Memory B cell (primary cell): ENCODE measurements at regions not wholly inside any gene's neighbourhood (a gene's known extent, or its start where the extent isn't known, plus 50 kb on each side); places are given as distances from the start of the nearest gene placed in this dataset.
A peak's percentile ranks its signal among the peaks of the same experiment; 100 is the strongest.
"Not testable (repeated sequence)": the region's sequence is repeated elsewhere in the genome, so short reads cannot be mapped to it uniquely, and the experiment has no call there.

Experiments
- ATAC-seq: fragments of 150-1000 bp; cut with Tn5 transposase; 2 replicates; pipeline ENCODE4 v1.10.0; 2021; ENCODE audit warnings: low read depth, mild to moderate bottlenecking, moderate library complexity
- DNase-seq, 2 donors: peaks; one replicate each; pipeline ENCODE4 v3.0.0; 2022; ENCODE audit warnings: low spot score in 2 of 2
- H3K27ac Mint-ChIP-seq: one replicate; pipeline ENCODE4 v1.8.0; 2022; ENCODE audit warnings: mild to moderate bottlenecking, moderate library complexity, mixed read lengths
- H3K27me3 Mint-ChIP-seq: one replicate; pipeline ENCODE4 v1.8.0; 2022; ENCODE audit warnings: mixed read lengths
- H3K36me3 Mint-ChIP-seq: one replicate; pipeline ENCODE4 v1.8.0; 2022; ENCODE audit warnings: mild to moderate bottlenecking, mixed read lengths
- H3K4me1 Mint-ChIP-seq: one replicate; pipeline ENCODE4 v1.8.0; 2022; ENCODE audit warnings: mixed read lengths
- H3K4me3 Mint-ChIP-seq: one replicate; pipeline ENCODE4 v1.8.0; 2022; ENCODE audit warnings: mild to moderate bottlenecking, moderate library complexity, mixed read lengths
- H3K9me3 Mint-ChIP-seq: one replicate; pipeline ENCODE4 v1.8.0; 2022; ENCODE audit warnings: mixed read lengths

DNA sequence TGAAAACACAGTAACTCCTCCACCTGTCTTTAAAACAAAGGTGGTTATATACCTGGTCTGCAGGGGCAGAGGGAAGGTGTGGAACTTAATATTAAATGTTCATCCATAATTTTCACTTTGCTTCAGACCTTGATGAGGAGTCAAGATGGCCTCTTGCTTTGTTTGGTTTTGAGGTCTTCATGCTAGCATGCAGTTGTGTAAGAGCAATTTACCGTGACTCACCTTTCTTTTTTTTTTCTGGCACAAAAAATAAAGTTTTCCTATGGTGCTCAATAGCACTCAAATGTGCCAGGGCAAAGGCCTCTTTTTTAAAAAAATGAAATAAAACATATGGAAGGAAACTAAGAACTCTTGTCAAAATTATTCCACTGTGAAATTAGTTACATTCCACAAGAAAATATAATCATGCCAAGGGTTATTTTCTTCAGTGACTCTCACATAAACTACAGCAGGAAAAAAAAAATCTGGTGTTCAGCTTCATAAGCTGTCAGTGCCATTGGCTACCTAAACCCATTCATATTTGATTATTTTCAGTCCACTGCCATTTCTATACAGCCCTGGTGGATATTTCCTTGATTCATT, 128.2 kb downstream of the SLC7A11 start:
- peak; percentile 34 for ATAC-seq
- no peak for DNase-seq
- H3K36me3 Mint-ChIP-seq = no peaks in the 10 kb centered on the region
- peaks cover 17% of the 10 kb centered on the region for H3K4me1 Mint-ChIP-seq
- H3K27ac Mint-ChIP-seq = peak overlapping the region; percentile 72
- no peaks in the 10 kb centered on the region for H3K27me3 Mint-ChIP-seq
- H3K9me3 Mint-ChIP-seq = no peaks in the 10 kb centered on the region
- no peak overlapping the region for H3K4me3 Mint-ChIP-seq

DNA sequence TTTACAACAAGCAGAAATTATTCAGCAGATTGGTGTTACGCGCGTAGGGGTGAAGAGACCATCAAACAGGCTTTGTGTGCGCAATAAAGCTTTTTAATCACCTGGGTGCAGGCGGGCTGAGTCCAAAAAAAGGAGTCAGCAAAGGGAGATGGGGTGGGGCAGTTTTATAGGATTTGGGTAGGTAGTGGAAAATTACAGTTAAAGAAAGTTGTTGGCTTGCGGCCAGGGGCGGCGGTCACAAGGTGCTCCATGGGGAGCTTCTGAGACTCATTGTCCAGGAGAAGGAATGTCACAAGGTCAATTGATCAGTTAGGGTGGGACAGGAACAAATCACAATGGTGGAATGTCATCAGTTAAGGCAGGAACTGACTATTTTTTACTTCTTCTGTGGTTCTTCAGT, 129.3 kb downstream of the SLC7A11 start:
- H3K27me3 Mint-ChIP-seq, H3K9me3 Mint-ChIP-seq, ATAC-seq, DNase-seq, H3K36me3 Mint-ChIP-seq, H3K4me3 Mint-ChIP-seq: not testable (repeated sequence)
- H3K4me1 Mint-ChIP-seq = peaks cover 17% of the 10 kb centered on the region
- peak overlapping the region; percentile 12 for H3K27ac Mint-ChIP-seq

DNA sequence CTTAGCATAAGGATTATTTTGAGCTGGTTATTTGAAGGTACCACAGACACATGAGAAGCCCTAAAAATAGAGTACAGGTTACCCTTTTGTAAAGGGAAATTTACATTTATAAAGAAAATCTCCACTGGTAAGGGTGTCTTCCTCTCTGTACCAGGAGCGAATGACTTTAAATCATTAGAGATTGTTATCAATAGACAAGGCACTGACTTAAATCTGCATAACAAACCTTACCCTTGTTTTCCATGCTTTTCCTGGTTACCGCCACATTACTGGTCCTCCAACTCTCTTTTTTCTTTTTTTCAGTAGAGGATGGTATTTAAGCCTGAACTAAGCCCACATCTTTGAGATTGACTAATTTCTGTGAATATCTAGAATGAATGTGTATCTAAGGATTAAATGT, 129.8 kb downstream of the SLC7A11 start:
- no peaks in the 10 kb centered on the region for H3K9me3 Mint-ChIP-seq
- no peak overlapping the region for H3K4me3 Mint-ChIP-seq
- DNase-seq (no peak), ATAC-seq (no peak)
- H3K27ac Mint-ChIP-seq = no peak overlapping the region
- peaks cover 2% of the 10 kb centered on the region for H3K36me3 Mint-ChIP-seq
- no peaks in the 10 kb centered on the region for H3K27me3 Mint-ChIP-seq
- H3K4me1 Mint-ChIP-seq = peaks cover 17% of the 10 kb centered on the region

DNA sequence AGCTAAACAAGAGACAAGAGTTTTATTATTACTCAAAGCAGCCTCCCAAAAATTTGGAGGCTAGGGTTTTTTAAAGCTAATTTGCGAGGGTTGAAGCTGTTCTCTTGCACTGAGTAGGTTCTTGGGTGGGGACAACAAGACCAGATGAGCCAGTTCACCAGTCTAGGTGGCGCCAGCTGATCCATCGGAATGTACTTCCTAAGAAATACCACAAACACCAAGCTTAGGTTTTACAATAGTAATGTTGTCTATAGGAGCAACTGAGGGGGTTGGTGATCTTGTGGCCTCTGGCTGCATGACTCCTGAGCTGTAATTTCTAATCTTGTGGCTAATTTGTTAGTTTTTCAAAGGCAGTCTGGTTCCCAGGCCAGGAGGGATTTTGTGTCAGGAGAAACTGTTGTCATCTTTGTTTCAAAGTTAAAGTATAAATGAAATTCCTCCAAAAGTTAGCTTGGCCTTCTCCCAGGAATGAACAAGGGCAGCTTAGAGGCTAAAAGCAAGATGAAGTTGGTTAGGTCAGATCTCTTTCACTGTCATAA, 130.6 kb downstream of the SLC7A11 start:
- ATAC-seq = no peak
- peaks cover 17% of the 10 kb centered on the region for H3K4me1 Mint-ChIP-seq

DNA sequence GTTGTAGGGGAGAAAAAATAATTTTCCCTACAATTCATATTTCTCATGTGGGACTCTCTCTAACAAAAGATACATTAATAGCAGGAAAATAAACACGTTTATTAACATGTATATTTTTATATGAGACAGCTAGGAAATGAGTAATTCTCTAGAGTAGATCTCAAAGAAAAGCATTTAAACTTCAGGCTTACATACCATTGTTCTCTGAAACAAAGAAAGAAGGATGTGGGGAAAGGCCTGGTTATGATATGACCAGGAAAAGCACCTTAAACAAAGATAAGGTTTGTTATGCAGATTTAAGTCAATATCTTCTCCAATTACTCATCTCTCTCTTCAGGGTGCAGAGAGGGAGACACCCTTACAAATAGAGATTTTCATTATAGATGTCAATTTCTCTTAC, 131.3 kb downstream of the SLC7A11 start:
- Mint-ChIP-seq H3K27me3 (no peaks in the 10 kb centered on the region), H3K4me3 (no peak overlapping the region), H3K27ac (no peak overlapping the region), H3K4me1 (peaks cover 17% of the 10 kb centered on the region), H3K36me3 (peaks cover 2% of the 10 kb centered on the region), H3K9me3 (no peaks in the 10 kb centered on the region)
- no peak for ATAC-seq
- DNase-seq = no peak

More for the DNA sequence above, 130.6 kb downstream of the SLC7A11 start:
- no peak for DNase-seq
- Mint-ChIP-seq H3K36me3 (peaks cover 2% of the 10 kb centered on the region), H3K9me3 (no peaks in the 10 kb centered on the region), H3K4me3 (no peak overlapping the region), H3K27ac (no peak overlapping the region), H3K27me3 (no peaks in the 10 kb centered on the region)

DNA sequence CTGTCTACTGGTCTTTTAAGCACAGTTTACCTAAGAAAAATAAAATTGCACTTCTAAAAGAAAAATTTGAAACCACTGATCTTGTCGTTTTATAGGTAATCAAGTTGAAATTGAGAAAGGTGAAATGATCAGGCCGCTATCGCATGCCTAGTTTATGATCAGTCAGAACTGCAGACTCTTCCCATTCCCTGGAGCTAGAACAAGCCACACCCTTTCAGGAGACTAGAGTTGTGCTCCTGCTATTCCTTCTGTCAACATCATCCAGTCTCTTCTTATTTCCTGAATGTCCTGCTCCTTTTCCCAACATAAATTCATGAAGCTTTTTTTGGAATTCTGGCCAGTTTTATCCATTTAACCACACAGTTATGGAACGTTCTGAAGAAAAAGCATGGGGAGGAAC, 135.1 kb downstream of the SLC7A11 start:
- H3K27me3 Mint-ChIP-seq = peaks cover 2% of the 10 kb centered on the region
- H3K36me3 Mint-ChIP-seq = peaks cover 2% of the 10 kb centered on the region
- H3K9me3 Mint-ChIP-seq = no peaks in the 10 kb centered on the region
- DNase-seq (no peak), ATAC-seq (no peak)
- no peak overlapping the region for H3K27ac Mint-ChIP-seq
- no peak overlapping the region for H3K4me3 Mint-ChIP-seq
- no peaks in the 10 kb centered on the region for H3K4me1 Mint-ChIP-seq

DNA sequence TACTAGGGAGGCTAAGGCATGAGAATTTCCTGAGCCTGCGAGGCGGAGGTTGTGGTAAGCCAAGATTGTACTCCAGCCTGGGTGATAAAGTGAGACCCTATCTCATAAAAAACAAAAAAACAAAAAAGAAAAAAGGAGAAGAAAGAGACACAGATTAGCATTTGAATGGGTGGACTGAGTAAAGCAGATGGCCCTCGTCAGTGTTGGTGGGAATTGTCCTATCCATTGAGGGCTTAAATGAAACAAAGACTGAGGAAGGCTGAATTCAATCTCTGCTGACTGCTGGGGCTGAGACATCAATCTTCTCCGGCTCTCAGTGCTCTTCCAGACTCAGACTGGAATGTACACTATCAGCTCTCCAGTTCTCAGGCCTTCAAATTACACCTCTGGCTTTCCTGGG, 136.8 kb downstream of the SLC7A11 start:
- DNase-seq = no peak
- Mint-ChIP-seq H3K27ac (no peak overlapping the region), H3K36me3 (peaks cover 2% of the 10 kb centered on the region), H3K4me3 (no peak overlapping the region), H3K27me3 (peaks cover 2% of the 10 kb centered on the region), H3K4me1 (no peaks in the 10 kb centered on the region), H3K9me3 (no peaks in the 10 kb centered on the region)
- ATAC-seq = no peak

DNA sequence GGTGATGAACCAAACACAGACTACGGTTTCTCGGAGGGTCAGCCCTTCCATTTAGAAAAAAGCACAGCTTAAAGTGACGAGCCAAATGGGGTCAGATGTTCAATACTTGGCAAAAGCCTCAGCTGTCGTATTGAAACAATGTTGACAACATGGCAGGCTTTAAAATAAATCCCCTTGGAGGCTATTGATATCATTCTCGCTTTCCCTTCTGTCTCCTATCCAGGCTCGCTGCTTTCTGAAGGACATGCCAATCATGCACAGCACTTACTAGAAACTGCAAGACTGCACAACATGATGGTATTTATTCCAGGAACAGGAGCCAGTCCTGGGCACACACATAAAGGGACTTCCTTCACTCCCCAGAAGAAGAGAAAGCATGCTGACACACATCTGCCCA, 137.9 kb downstream of the SLC7A11 start:
- H3K4me1 Mint-ChIP-seq = no peaks in the 10 kb centered on the region
- no peak overlapping the region for H3K27ac Mint-ChIP-seq
- no peak overlapping the region for H3K4me3 Mint-ChIP-seq
- ATAC-seq (no peak), DNase-seq (no peak)
- peaks cover 2% of the 10 kb centered on the region for H3K27me3 Mint-ChIP-seq
- H3K9me3 Mint-ChIP-seq = no peaks in the 10 kb centered on the region
- H3K36me3 Mint-ChIP-seq = peaks cover 2% of the 10 kb centered on the region

DNA sequence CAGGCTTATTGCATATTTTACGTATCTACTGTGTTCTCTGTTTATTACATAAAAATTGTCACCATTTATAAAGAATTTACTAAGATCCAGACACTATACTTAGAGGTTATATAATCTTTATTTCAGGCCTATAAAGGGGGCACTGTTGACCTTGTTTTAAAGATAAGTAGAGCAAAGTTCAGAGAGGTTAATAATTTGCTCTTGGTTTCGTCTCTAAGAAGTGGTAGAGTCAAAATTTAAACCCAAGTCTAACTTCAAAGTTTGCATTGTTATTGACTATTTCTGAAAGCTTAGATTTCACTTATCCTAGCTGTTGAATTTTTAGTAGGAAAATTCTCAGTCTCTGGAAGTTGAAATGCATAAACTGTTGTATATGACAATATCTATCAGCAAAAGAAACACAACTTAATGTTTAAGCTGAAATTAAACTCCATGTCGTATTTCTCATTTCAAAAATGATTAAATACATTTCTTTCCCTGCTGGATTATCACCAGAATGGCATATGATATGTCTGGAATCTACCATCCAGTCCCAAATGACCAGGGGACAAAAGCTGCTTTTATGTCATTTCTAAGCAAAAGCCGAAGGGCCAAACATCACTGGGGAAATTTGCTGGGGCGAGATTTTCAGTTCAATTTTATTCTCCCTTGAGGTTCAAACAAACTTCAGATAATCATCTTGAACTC, 138.4 kb downstream of the SLC7A11 start:
- no peak overlapping the region for H3K27ac Mint-ChIP-seq
- DNase-seq (no peak), ATAC-seq (no peak)
- no peak overlapping the region for H3K4me3 Mint-ChIP-seq
- H3K9me3 Mint-ChIP-seq = no peaks in the 10 kb centered on the region
- no peaks in the 10 kb centered on the region for H3K4me1 Mint-ChIP-seq
- peaks cover 2% of the 10 kb centered on the region for H3K27me3 Mint-ChIP-seq
- H3K36me3 Mint-ChIP-seq = peaks cover 2% of the 10 kb centered on the region

DNA sequence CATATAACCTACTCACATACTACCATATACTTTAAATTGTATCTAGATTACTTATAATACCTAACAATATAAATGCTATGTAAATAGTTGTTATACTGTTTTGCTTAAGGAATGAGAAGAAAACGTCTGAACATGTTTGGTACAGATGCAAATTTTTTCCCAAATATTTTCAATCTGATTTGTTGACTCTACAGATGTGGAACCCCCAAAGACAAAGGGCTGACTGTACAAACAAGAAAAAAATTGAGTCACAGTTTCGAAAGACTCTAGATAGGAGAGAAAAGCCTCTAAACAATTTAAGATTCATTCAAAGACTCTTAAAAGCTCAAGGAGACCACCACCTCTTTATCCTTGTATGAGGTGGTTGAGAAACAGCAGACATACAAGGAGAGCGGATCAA, 142.8 kb downstream of the SLC7A11 start:
- H3K36me3 Mint-ChIP-seq = no peaks in the 10 kb centered on the region
- peaks cover 3% of the 10 kb centered on the region for H3K4me1 Mint-ChIP-seq
- ATAC-seq = no peak
- H3K9me3 Mint-ChIP-seq = no peaks in the 10 kb centered on the region
- peaks cover under 1% of the 10 kb centered on the region for H3K27me3 Mint-ChIP-seq
- DNase-seq = no peak
- H3K4me3 Mint-ChIP-seq = no peak overlapping the region
- H3K27ac Mint-ChIP-seq = no peak overlapping the region

DNA sequence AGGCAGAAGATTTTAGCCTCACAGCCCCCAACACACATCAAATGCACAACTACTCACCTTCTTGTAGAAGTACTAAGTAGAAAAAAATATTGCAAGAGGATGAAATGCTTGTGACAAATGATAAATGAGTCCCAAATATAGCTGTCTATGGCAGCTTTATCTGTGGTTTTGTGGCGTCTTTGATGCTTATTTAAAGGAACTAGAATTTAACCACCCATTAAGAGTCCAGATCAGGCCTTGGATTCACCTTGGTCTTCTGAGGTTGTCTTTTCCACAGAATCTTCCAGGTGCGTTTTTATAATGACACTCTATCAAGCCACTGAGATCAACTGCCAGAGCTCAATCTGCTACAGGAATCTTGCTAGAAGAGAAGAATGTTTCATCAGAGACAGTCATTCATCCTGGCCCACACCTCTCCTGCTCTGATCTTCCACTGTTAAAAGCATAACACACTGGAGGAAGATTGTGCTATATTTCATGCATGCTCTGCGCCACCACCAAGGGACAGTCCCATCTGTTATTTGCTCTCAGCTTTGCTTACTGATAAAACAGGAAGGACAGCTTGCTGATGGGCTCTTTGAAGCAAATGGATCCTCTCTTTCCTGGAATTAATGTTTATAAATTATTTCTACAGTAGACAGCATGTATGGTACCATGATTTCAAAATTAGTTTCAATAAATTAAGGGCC, 144.1 kb downstream of the SLC7A11 start:
- H3K4me3 Mint-ChIP-seq = no peak overlapping the region
- H3K27ac Mint-ChIP-seq = no peak overlapping the region
- H3K4me1 Mint-ChIP-seq = peaks cover 3% of the 10 kb centered on the region
- no peak for DNase-seq
- no peaks in the 10 kb centered on the region for H3K9me3 Mint-ChIP-seq
- H3K27me3 Mint-ChIP-seq = peaks cover 2% of the 10 kb centered on the region
- no peak for ATAC-seq
- no peaks in the 10 kb centered on the region for H3K36me3 Mint-ChIP-seq

DNA sequence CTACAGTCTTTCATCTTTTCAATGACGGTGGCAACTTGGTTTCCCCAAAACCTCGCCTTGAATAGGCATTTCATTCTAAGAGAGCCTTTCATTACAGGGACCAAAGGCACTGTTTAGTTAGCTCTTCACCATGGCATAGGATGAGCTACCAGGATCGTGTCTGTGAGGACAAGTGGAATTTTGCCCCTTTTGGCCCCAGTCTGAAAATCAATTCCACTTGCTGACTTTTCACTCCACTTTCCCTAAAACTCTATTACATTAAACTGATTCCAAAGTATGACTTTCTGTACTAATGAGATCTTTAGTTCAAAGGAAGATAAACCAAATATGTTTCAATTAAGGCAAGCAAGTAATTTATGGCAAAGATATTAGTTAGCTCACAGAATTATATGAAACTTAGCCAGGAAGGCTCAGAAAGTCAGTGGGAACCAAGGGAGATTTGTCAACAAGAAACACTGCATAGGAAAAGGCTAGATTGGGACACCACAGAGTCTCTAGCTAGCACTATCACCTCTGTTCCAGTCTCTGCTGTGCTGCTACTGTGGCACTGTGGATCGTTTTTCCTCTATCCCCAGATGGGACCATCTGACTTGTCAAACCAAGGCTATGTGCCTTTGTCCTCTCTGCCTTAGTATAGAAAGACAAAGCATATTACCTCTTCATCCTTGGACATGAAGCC, 145.6 kb downstream of the SLC7A11 start:
- H3K4me1 Mint-ChIP-seq = peaks cover 3% of the 10 kb centered on the region
- no peak for ATAC-seq
- H3K36me3 Mint-ChIP-seq = no peaks in the 10 kb centered on the region

DNA sequence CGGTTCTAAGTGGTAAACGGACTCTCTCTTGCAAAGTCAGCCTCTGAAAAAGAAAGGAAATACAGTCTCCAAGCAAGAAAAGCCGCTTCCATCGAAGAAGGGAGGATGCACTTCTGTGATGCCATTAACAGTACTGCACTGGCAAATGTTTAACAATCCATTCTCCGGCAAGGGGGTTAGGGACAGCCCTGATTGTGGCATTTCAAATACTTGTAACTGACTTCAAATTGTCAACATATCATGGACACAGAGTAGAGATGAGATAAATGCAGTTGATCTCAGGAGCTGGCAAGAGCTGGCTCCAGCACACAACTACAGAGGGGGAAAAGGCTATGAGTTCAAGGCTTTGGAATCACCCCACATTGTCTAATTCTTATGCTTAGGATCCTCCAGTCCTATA, 146.8 kb downstream of the SLC7A11 start:
- ATAC-seq (no peak), DNase-seq (no peak)
- H3K36me3 Mint-ChIP-seq = no peaks in the 10 kb centered on the region
- no peak overlapping the region for H3K4me3 Mint-ChIP-seq
- H3K9me3 Mint-ChIP-seq = no peaks in the 10 kb centered on the region
- H3K27me3 Mint-ChIP-seq = peaks cover 9% of the 10 kb centered on the region
- peaks cover 5% of the 10 kb centered on the region for H3K4me1 Mint-ChIP-seq
- no peak overlapping the region for H3K27ac Mint-ChIP-seq

More for the DNA sequence above, 145.6 kb downstream of the SLC7A11 start:
- Mint-ChIP-seq H3K27ac (no peak overlapping the region), H3K4me3 (no peak overlapping the region), H3K27me3 (peaks cover 7% of the 10 kb centered on the region), H3K9me3 (no peaks in the 10 kb centered on the region)
- DNase-seq = no peak

DNA sequence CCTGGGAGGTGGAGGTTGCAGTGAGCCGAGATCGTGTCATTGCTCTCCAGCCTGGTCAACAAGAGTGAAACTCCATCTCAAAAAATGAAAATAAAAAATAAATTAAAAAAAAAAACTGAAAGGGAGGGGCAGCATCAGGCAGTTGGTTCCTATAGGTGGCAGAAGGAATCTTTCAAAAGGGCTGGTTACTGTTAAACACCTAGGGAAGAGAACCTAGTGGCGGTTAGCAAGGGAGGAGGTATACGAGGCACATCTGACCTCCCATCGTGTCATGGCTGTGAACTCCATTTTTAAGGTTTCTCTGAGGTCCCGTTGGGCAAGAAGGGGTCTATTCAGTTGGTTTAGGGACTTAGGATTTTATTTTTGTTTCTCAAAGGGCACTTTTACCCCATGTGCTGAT, 150.1 kb downstream of the SLC7A11 start:
- Mint-ChIP-seq H3K4me1 (peaks cover 5% of the 10 kb centered on the region), H3K27me3 (peaks cover 9% of the 10 kb centered on the region), H3K27ac (no peak overlapping the region), H3K36me3 (no peaks in the 10 kb centered on the region), H3K9me3 (no peaks in the 10 kb centered on the region), H3K4me3 (no peak overlapping the region)
- ATAC-seq (no peak), DNase-seq (no peak)
